Nephron (organoid): ENCODE measurements at regions not wholly inside any gene's neighbourhood (a gene's known extent, or its start where the extent isn't known, plus 50 kb on each side); places are given as distances from the start of the nearest gene placed in this dataset.
A peak's percentile ranks its signal among the peaks of the same experiment; 100 is the strongest.

ENCODE experiments used
- H3K27ac Mint-ChIP-seq, 3 experiments: 2 replicates each; pipeline ENCODE4 v1.8.0; 2020; ENCODE audit warnings: mixed read lengths in 3 of 3, mild to moderate bottlenecking in 2 of 3, moderate library complexity in 1 of 3
- H3K27me3 Mint-ChIP-seq: 2 replicates; pipeline ENCODE4 v1.8.0; 2021; ENCODE audit warnings: low read depth, mild to moderate bottlenecking, moderate library complexity, mixed read lengths
- H3K36me3 Mint-ChIP-seq: 2 replicates; pipeline ENCODE4 v1.8.0; 2020; ENCODE audit warnings: low read depth, mixed read lengths
- H3K4me1 Mint-ChIP-seq: 2 replicates; pipeline ENCODE4 v1.8.0; 2020; ENCODE audit warnings: mixed read lengths
- H3K4me3 Mint-ChIP-seq, 3 experiments: 2 replicates each; pipeline ENCODE4 v1.8.0; 2020; ENCODE audit warnings: mild to moderate bottlenecking in 3 of 3, mixed read lengths in 3 of 3, moderate library complexity in 2 of 3
- H3K9me3 Mint-ChIP-seq: 2 replicates; pipeline ENCODE4 v1.8.0; 2020; ENCODE audit warnings: mixed read lengths
- TF ChIP-seq, protein P1 (sequence below), 3 experiments: fragments of 200-600 bp; sonication (generic); IDR thresholded peaks; one replicate each; pipeline ENCODE4 v1.5.0; 2021; ENCODE audit warnings: antibody characterized with exemption in 3 of 3; ENCODE audit not compliant: unreplicated experiment in 3 of 3

DNA sequence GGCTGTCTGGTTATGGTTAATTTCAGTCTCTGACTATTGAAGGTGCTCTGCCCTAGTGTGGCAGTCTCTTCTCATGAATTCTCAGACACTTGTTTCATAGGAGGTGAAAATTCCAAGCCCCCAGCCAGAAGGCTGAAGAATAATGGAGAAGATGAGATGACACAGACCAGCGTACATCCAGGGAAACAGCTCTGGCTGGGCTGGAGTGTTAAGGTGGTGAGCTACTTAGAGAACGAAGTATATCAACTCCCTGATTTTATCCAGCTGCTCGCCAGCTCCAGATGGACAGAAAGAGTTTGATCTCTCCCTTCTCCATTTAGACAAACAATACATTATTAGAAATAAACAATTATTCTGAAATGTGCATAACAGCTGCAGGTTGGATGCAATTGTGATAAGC is 494.5 kb upstream of the RGMA start:
- H3K36me3 Mint-ChIP-seq, result no peaks in the 10 kb centered on the region
- H3K27ac Mint-ChIP-seq, result peak overlapping the region in 2 of 3 experiments; percentile 52 to 54
- H3K4me3 Mint-ChIP-seq, result no peak overlapping the region
- TF ChIP-seq, protein P1, sequence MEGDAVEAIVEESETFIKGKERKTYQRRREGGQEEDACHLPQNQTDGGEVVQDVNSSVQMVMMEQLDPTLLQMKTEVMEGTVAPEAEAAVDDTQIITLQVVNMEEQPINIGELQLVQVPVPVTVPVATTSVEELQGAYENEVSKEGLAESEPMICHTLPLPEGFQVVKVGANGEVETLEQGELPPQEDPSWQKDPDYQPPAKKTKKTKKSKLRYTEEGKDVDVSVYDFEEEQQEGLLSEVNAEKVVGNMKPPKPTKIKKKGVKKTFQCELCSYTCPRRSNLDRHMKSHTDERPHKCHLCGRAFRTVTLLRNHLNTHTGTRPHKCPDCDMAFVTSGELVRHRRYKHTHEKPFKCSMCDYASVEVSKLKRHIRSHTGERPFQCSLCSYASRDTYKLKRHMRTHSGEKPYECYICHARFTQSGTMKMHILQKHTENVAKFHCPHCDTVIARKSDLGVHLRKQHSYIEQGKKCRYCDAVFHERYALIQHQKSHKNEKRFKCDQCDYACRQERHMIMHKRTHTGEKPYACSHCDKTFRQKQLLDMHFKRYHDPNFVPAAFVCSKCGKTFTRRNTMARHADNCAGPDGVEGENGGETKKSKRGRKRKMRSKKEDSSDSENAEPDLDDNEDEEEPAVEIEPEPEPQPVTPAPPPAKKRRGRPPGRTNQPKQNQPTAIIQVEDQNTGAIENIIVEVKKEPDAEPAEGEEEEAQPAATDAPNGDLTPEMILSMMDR (IDR thresholded peaks at IDR 0.05; ENCODE audit: unreplicated experiment in 3 of 3), result no peak
- H3K27me3 Mint-ChIP-seq, result no peaks in the 10 kb centered on the region
- peaks cover 36% of the 10 kb centered on the region for H3K4me1 Mint-ChIP-seq
- peaks cover 24% of the 10 kb centered on the region for H3K9me3 Mint-ChIP-seq

DNA sequence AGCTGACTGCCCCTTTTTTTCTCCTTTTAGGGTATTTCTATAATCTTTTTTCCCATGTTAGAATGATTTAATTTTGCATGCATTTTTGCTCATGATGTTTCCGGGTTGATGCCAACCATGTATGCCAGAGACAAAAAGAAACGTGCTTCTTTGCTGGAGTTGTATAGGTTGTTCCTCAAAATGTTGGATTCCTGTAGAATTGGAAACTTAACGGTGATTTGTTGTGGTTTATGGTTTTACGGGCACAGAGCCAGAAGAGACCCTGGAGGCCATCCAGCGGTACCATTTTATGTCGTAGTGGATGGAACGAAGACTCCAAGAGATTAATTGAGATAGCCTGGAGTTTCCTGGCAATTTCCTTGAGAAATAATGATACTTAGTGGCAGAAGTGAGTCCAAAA is 481.5 kb upstream of the RGMA start:
- no peaks in the 10 kb centered on the region for H3K36me3 Mint-ChIP-seq
- H3K4me1 Mint-ChIP-seq, result peaks cover 1% of the 10 kb centered on the region
- peaks cover 5% of the 10 kb centered on the region for H3K27me3 Mint-ChIP-seq
- H3K9me3 Mint-ChIP-seq, result no peaks in the 10 kb centered on the region
- H3K4me3 Mint-ChIP-seq, result no peak overlapping the region
- TF ChIP-seq, protein P1 (IDR thresholded peaks at IDR 0.05; ENCODE audit: unreplicated experiment in 3 of 3), result no peak
- H3K27ac Mint-ChIP-seq, result no peak overlapping the region

DNA sequence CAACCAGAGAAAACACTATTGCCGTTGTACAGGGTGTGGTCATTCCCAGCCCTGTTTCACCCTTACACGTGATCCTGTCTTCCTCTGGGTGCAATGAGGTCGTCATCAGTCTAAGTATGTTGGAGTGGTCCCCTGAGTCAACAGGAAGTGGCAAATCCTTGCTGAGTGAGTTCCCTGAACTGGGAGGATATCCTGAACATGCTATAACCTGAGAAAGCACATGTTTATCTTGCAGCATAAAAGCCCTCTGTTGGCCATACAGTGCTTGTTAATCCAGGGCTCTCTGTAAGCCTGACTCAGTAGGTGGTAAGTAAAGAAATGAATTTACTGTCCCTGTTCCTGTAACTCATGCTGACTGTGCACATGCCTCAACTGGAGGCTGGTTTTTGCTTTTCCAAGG is 477.8 kb upstream of the RGMA start:
- Mint-ChIP-seq H3K36me3 (no peaks in the 10 kb centered on the region), H3K27ac (no peak overlapping the region), H3K9me3 (no peaks in the 10 kb centered on the region), H3K27me3 (no peaks in the 10 kb centered on the region), H3K4me1 (peaks cover 24% of the 10 kb centered on the region), H3K4me3 (no peak overlapping the region)
- TF ChIP-seq, protein P1 (IDR thresholded peaks at IDR 0.05; ENCODE audit: unreplicated experiment in 3 of 3), result no peak

DNA sequence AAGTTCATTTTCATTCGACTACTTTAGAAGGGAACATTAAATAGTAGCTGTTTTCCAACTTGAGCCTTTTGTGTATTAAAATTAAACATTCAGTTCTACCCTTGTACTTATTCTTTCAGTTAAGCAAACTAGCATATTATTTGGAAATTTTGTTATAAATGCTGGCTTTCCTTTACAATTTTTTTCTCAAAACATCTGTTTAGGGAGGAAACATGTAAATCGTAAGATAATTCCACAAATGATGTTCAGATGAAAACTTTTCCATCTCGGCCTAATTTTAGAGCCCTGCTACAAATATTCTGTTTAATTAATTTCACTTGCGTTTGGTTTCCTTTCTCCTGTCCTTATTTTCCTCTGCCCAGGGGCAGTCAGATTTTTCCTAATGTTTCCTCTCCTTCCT is 476.2 kb upstream of the RGMA start:
- no peak overlapping the region for H3K27ac Mint-ChIP-seq
- no peaks in the 10 kb centered on the region for H3K9me3 Mint-ChIP-seq
- no peaks in the 10 kb centered on the region for H3K27me3 Mint-ChIP-seq

DNA sequence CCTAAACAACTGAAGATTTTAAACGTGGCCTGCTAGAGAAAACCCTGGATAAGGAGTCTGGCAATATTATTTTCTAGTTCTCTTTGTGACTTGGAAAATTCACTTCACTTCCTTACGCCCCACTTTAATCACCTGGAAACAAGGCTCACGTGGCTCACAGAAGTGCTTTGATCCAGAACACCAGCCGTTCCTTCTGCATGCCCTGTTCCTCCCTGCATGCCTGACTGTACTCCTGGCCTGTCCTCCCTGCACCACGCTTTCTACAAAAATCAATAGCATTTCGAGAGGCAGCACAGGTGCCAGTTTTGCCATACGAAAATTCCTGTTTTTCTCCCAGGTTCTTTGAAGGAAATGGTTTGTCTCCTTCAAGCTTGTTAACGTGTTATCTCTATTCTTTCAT is 474.2 kb upstream of the RGMA start:
- Mint-ChIP-seq H3K4me3 (no peak overlapping the region), H3K9me3 (no peaks in the 10 kb centered on the region), H3K4me1 (peaks cover 24% of the 10 kb centered on the region), H3K36me3 (no peaks in the 10 kb centered on the region), H3K27ac (peak overlapping the region in 2 of 3 experiments; percentile 12 to 34), H3K27me3 (no peaks in the 10 kb centered on the region)
- TF ChIP-seq, protein P1 (IDR thresholded peaks at IDR 0.05; ENCODE audit: unreplicated experiment in 3 of 3), result no peak

More for the DNA sequence above, 476.2 kb upstream of the RGMA start:
- Mint-ChIP-seq H3K4me1 (peaks cover 24% of the 10 kb centered on the region), H3K36me3 (no peaks in the 10 kb centered on the region), H3K4me3 (no peak overlapping the region)
- TF ChIP-seq, protein P1 (IDR thresholded peaks at IDR 0.05; ENCODE audit: unreplicated experiment in 3 of 3), result no peak

DNA sequence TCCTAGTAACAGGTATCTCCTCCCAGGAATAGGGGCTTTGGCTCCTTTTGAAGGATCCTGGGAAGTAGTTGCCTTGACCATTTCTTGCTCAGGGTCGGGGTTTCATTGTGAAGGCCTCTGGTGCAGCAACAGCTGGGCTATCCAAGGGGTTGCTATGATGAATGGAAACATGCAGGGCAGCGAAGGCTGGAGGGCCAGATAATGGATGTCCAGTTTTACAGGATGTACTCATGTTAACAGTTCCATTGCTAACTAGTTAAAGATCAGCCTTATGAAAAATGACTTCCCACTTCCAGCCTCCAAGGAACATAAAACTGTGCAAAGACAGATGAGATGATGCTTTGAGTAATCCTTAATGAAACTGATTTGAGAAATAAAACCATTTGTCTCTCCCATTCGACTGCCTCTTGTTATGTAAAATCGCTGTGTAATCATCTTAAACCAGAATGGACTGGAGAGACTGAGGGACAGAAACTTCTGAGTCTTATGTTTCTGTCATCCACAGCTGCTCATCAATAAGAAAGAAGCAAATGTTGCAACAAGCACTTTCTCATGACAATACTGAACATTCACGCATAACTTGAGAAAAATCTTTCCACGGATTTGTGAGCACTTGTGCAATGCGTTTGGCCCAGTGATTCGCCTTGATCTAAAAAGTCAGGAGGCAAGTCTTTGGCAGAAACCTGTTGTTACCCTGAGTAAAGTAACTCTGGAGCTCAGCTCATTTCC is 473.5 kb upstream of the RGMA start:
- Mint-ChIP-seq H3K4me1 (peaks cover 24% of the 10 kb centered on the region), H3K4me3 (no peak overlapping the region), H3K27ac (peak overlapping the region in 1 of 3 experiments; percentile 34), H3K9me3 (no peaks in the 10 kb centered on the region), H3K36me3 (no peaks in the 10 kb centered on the region), H3K27me3 (no peaks in the 10 kb centered on the region)
- TF ChIP-seq, protein P1 (IDR thresholded peaks at IDR 0.05; ENCODE audit: unreplicated experiment in 3 of 3), result no peak
